ENCODE measurements at regions not wholly inside any gene's neighbourhood (a gene's known extent, or its start where the extent isn't known, plus 50 kb on each side); places are given as distances from the start of the nearest gene placed in this dataset.

DNA sequence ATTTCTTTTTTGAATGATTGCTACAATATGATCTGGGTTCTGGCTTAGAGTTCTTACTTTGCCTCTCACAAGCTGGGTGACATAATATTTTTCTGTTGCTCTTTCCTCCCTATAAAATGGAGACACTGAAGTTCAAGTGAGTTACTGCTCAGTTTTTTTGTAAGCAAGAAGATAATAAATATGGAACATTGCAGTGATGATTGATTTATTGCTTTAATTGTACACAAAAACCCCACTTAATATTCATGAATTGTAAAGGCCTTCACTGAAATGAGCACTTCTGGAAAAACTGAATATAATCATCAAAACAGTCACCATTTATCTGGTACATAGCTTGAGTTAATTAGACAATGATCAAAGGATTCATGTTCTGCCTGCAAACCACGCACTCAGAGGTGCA lies 71.8 kb upstream of the NAP1L1 start:
- FAIRE-seq: no peak
- Histone ChIP-seq H3K4me2 (ENCODE audit: control insufficient read depth, extremely low read depth, insufficient read depth, low read depth, low read length) (no peak overlapping the region), H3K79me2 (ENCODE audit: control insufficient read depth, insufficient read depth, low read length) (no peaks in the 10 kb centered on the region), H3K4me3 (ENCODE audit: control insufficient read depth in 2 of 3, extremely low read depth in 1 of 3, insufficient read depth in 2 of 3, low read depth in 1 of 3, low read length in 3 of 3) (no peak overlapping the region), H2AFZ (ENCODE audit: control insufficient read depth, low read length) (no peak overlapping the region), H3K9me1 (ENCODE audit: control insufficient read depth, extremely low read depth, insufficient read depth, low read length) (no peaks in the 10 kb centered on the region), H3K4me1 (ENCODE audit: control insufficient read depth, extremely low read depth, insufficient read depth, low read length) (peaks cover 8% of the 10 kb centered on the region), H4K20me1 (ENCODE audit: control insufficient read depth, extremely low read depth, insufficient read depth, low read length) (no peaks in the 10 kb centered on the region), H3K27me3 (ENCODE audit: control insufficient read depth, extremely low read depth, insufficient read depth, low read length) (no peaks in the 10 kb centered on the region), H3K9ac (ENCODE audit: control insufficient read depth, extremely low read depth, insufficient read depth, low read length) (no peak overlapping the region), H3K27ac (ENCODE audit: control insufficient read depth, insufficient read depth, low read length) (no peak overlapping the region), H3K9me3 (ENCODE audit: control insufficient read depth, low read depth, low read length) (no peaks in the 10 kb centered on the region), H3K36me3 (ENCODE audit: control insufficient read depth in 2 of 2, extremely low read depth in 1 of 2, insufficient read depth in 2 of 2, low read length in 2 of 2) (no peaks in the 10 kb centered on the region)
- no peak for DNase-seq (ENCODE audit: low read depth, low spot score)
- dilution Hi-C loops (cut with MboI; ENCODE audit: extremely low pct_ligation_motif_present, low sequenced_read_pairs): no loop called here
- no peak for TF ChIP-seq EZH2 (IDR thresholded peaks at IDR 0.05; ENCODE audit: low read length)
- TF ChIP-seq, protein P1, sequence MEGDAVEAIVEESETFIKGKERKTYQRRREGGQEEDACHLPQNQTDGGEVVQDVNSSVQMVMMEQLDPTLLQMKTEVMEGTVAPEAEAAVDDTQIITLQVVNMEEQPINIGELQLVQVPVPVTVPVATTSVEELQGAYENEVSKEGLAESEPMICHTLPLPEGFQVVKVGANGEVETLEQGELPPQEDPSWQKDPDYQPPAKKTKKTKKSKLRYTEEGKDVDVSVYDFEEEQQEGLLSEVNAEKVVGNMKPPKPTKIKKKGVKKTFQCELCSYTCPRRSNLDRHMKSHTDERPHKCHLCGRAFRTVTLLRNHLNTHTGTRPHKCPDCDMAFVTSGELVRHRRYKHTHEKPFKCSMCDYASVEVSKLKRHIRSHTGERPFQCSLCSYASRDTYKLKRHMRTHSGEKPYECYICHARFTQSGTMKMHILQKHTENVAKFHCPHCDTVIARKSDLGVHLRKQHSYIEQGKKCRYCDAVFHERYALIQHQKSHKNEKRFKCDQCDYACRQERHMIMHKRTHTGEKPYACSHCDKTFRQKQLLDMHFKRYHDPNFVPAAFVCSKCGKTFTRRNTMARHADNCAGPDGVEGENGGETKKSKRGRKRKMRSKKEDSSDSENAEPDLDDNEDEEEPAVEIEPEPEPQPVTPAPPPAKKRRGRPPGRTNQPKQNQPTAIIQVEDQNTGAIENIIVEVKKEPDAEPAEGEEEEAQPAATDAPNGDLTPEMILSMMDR (optimal IDR thresholded peaks at IDR 0.05 in 1 of 3, IDR thresholded peaks at IDR 0.05 in 1 of 3, conservative IDR thresholded peaks at IDR 0.05 in 1 of 3; ENCODE audit: extremely low read depth in 1 of 3, insufficient read depth in 2 of 3, low read length in 3 of 3): no peak

GRCh38 chr12:76155157-76155670 lies 70.7 kb upstream of the NAP1L1 start:
- Histone ChIP-seq H2AFZ (ENCODE audit: control insufficient read depth, low read length) (no peak overlapping the region), H3K4me1 (ENCODE audit: control insufficient read depth, extremely low read depth, insufficient read depth, low read length) (peaks cover 8% of the 10 kb centered on the region), H3K4me3 (ENCODE audit: control insufficient read depth in 2 of 3, extremely low read depth in 1 of 3, insufficient read depth in 2 of 3, low read depth in 1 of 3, low read length in 3 of 3) (no peak overlapping the region), H4K20me1 (ENCODE audit: control insufficient read depth, extremely low read depth, insufficient read depth, low read length) (no peaks in the 10 kb centered on the region), H3K36me3 (ENCODE audit: control insufficient read depth in 2 of 2, extremely low read depth in 1 of 2, insufficient read depth in 2 of 2, low read length in 2 of 2) (no peaks in the 10 kb centered on the region), H3K9ac (ENCODE audit: control insufficient read depth, extremely low read depth, insufficient read depth, low read length) (no peak overlapping the region), H3K79me2 (ENCODE audit: control insufficient read depth, insufficient read depth, low read length) (no peaks in the 10 kb centered on the region), H3K27me3 (ENCODE audit: control insufficient read depth, extremely low read depth, insufficient read depth, low read length) (no peaks in the 10 kb centered on the region), H3K27ac (ENCODE audit: control insufficient read depth, insufficient read depth, low read length) (no peak overlapping the region), H3K9me3 (ENCODE audit: control insufficient read depth, low read depth, low read length) (no peaks in the 10 kb centered on the region), H3K9me1 (ENCODE audit: control insufficient read depth, extremely low read depth, insufficient read depth, low read length) (peaks cover 2% of the 10 kb centered on the region), H3K4me2 (ENCODE audit: control insufficient read depth, extremely low read depth, insufficient read depth, low read depth, low read length) (no peak overlapping the region)
- dilution Hi-C loops (cut with MboI; ENCODE audit: extremely low pct_ligation_motif_present, low sequenced_read_pairs): no loop called here
- DNase-seq (ENCODE audit: low read depth, low spot score) (no peak), FAIRE-seq (no peak)
- TF ChIP-seq EZH2 (IDR thresholded peaks at IDR 0.05; ENCODE audit: low read length): no peak
- TF ChIP-seq, protein P1 (optimal IDR thresholded peaks at IDR 0.05 in 1 of 3, IDR thresholded peaks at IDR 0.05 in 1 of 3, conservative IDR thresholded peaks at IDR 0.05 in 1 of 3; ENCODE audit: extremely low read depth in 1 of 3, insufficient read depth in 2 of 3, low read length in 3 of 3): no peak
